SIG-M5 treated with dmso at 0.1 percent for 504 hours (cell line): ENCODE measurements at regions not wholly inside any gene's neighbourhood (a gene's known extent, or its start where the extent isn't known, plus 50 kb on each side); places are given as distances from the start of the nearest gene placed in this dataset.
"Not testable (repeated sequence)": the region's sequence is repeated elsewhere in the genome, so short reads cannot be mapped to it uniquely, and the experiment has no call there.

Source experiments
- DNase-seq: peaks from one replicate; lab custom pipeline; 2025; ENCODE audit not compliant: unreplicated experiment; lab: John Stamatoyannopoulos, UW

DNA sequence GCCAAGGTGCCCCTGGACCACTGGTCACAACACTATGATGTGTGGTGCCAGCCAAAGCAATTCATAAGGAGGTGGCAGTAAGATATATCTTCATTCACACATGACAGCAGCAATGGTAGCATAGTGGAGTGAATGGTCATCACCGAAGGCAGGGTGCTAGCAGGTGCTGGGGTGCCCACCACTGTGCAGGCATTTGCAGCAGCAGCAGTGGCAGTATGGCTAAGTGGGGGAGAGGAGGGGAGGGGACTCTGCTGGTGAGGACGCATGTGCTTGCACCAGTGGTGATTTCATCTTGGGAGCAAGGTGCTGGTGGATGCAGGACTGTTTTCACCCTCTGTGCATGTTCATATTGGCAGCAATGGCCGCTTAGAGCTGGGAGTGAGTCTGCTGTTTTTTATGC is 419.1 kb upstream of the KLHL4 start:
- no peak for DNase-seq

DNA sequence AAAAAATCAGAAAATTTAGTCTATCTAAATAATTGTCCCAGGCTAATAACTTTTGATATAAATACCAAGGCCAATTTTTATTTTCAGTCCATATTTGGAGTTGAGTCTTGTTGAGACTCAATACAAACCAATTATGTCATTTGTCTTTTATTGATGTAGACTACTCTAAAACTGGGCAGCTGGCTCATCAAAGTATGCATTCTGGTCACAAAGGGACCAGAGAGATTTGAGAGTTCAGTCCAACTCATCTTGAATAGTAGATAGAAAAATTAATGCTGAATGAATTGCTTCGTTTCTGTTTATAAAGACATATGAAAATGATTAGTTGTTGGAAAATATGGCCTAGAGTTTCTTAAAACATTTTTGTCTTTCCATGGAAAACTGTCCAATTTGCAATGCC is 412.5 kb upstream of the KLHL4 start:
- DNase-seq = no peak

DNA sequence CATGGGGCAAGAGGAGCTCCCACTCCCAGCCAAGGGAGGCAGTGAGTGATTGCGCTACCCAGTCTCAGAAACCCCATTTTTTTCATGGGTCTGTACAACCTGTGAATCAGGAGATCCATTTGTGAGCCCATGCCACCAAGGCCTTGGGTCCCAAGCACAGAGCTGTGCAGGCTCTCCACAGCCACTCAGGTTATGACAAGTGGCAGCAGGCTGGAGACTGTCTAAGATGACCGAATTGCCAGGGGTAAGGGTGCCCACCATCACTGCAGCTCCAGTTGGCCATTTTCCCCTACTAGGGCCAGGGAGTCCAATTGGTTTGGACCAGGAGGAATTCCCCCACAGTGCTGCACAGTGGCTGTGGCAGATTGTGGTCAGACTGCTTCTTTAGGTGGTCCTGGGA is 407.5 kb upstream of the KLHL4 start:
- no peak for DNase-seq

DNA sequence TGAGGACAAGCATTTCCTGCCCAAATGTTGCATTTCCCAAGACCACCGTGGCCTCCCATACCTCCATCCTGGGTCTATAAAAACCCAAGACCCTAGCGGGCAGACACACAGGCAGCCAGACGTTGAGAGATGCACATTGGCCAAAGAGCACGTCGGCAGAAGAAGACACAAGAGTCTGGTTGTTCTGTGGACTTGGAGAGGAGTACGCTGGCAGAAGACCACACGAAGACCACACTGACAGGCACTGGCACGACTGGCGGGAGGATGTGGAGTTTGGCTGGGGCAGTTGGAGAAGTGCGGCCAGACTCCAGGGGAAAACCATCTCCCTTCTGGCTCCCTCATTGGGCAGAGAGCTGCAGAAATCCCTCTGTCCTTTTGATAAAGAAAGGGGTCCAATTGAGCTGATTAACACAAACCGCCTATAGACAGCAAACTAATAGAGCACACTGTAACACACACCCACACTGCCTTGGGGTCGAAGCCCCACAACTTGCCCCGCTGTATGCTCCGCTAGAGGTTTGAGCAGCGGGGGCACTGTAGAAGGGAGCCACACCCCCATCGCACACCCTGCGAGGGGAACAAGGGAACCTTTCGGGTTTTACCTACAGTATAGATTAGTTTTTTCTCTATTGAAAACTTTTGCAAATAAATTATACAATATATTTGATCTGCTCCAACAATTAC is 376.7 kb upstream of the KLHL4 start:
- no peak for DNase-seq

DNA sequence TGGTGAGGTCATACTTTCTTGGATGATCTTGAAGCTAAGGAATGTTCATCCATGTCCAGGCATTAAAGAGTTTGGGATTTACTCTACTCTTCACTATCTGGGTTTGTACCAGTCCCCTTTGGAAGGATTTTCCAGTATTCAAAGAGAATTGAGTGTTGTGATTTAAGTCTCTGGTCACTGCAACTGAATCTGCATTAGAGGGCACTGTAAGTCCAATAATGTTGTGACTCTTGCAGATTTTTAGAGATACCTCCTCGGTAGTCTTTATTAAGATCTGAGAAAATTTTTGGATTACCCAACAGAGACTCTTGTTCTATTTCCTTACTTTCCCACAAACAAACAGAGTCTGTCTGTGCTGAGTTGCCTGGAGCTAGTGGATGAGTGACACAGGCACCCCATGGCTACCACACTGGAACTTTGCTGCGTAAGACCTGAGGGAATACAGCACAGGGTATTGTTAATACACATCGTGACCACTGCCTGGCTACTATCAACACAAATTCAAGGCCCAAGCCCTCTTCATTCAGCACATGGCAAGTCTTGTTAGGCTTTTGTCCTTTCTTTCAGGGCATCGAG is 357.1 kb upstream of the KLHL4 start:
- DNase-seq = no peak

DNA sequence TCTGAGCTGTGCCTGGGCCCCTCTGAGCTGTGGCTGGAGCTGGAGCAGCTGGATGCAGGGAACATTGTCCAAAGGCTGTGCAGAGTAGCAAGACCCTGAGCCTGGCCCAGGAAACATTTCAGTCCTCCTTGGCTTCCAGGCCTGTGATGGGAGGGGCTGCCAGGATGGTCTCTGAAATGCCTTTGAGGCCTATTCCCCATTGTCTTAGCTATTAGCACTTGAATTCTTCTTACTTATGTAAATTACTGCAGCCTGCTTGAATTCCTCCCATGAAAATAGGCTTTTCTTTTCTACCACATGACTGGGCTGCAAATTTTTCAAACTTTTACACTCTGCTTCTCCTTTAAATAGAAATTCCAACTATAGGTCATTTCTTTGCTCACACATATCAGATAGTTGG is 349.8 kb upstream of the KLHL4 start:
- no peak for DNase-seq

DNA sequence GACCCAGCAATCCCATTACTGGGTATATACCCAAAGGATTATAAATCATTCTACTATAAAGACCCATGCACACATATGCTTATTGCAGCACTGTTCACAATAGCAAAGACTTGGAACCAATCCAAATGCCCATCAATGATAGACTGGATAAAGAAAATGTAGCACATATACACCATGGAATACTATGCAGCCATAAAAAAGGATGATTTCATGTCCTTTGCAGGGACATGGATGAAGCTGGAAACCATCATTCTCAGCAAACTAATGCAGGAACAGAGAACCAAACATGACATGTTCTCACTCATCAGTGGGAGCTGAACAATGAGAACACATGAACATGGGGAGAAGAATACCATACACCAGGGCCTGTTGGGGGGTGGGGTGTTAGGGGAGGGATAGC is 339.6 kb upstream of the KLHL4 start:
- DNase-seq = not testable (repeated sequence)
